Activated CD4-positive, alpha-beta T cell treated with anti-CD3 and anti-CD28 coated beads, Interleukin-2, amount 10 ng/mL, durations not matched to agents 7 days and 5 days (primary cell): ENCODE measurements at regions not wholly inside any gene's neighbourhood (a gene's known extent, or its start where the extent isn't known, plus 50 kb on each side); places are given as distances from the start of the nearest gene placed in this dataset.

Source experiments
- CTCF ChIA-PET: fragments of 350-600 bp; sonication (Branson Sonifier 250); formaldehyde crosslinking; loops from one replicate; lab custom pipeline; 2021; ENCODE audit warnings: antibody characterized with exemption; lab: Charles Lee
- POLR2A ChIA-PET: fragments of 350-600 bp; sonication (Branson Sonifier 250); formaldehyde crosslinking; loops from one replicate; lab custom pipeline; 2021; ENCODE audit warnings: antibody characterized with exemption; lab: Charles Lee
- DNase-seq: peaks from one replicate; pipeline ENCODE4 v3.0.0-alpha.2; 2020
- H3K27ac Mint-ChIP-seq: one replicate; pipeline ENCODE4 v1.8.0; 2021; ENCODE audit warnings: mild to moderate bottlenecking, moderate library complexity, mixed read lengths
- H3K27me3 Mint-ChIP-seq: one replicate; pipeline ENCODE4 v1.8.0; 2021; ENCODE audit warnings: mixed read lengths
- H3K36me3 Mint-ChIP-seq: one replicate; pipeline ENCODE4 v1.8.0; 2021; ENCODE audit warnings: low read depth, mixed read lengths
- H3K4me1 Mint-ChIP-seq: one replicate; pipeline ENCODE4 v1.8.0; 2021; ENCODE audit warnings: mixed read lengths
- H3K4me3 Mint-ChIP-seq: one replicate; pipeline ENCODE4 v1.8.0; 2021; ENCODE audit warnings: mild to moderate bottlenecking, moderate library complexity, mixed read lengths
- H3K9me3 Mint-ChIP-seq: one replicate; pipeline ENCODE4 v1.8.0; 2021; ENCODE audit warnings: mixed read lengths

- CTCF ChIA-PET: no interaction called here
- no peaks in the 10 kb centered on the region for H3K36me3 Mint-ChIP-seq
- POLR2A ChIA-PET: no interaction called here
- H3K4me3 Mint-ChIP-seq: no peak overlapping the region
- H3K27me3 Mint-ChIP-seq: no peaks in the 10 kb centered on the region
- H3K9me3 Mint-ChIP-seq: no peaks in the 10 kb centered on the region
- no peaks in the 10 kb centered on the region for H3K4me1 Mint-ChIP-seq
- no peak for DNase-seq
- no peak overlapping the region for H3K27ac Mint-ChIP-seq
Observed at GRCh38 chr4:57911203-57911602, 801.0 kb upstream of the IGFBP7 start.

- no peak for DNase-seq
- no peaks in the 10 kb centered on the region for H3K27me3 Mint-ChIP-seq
- no peaks in the 10 kb centered on the region for H3K36me3 Mint-ChIP-seq
- H3K27ac Mint-ChIP-seq: no peak overlapping the region
- H3K4me3 Mint-ChIP-seq: no peak overlapping the region
- CTCF ChIA-PET: no interaction called here
- POLR2A ChIA-PET: no interaction called here
- H3K9me3 Mint-ChIP-seq: no peaks in the 10 kb centered on the region
- H3K4me1 Mint-ChIP-seq: no peaks in the 10 kb centered on the region
Observed at GRCh38 chr4:57910151-57910550, 800.0 kb upstream of the IGFBP7 start.

GRCh38 chr4:57905965-57906364 is 795.8 kb upstream of the IGFBP7 start:
- Mint-ChIP-seq H3K4me1 (no peaks in the 10 kb centered on the region), H3K27me3 (no peaks in the 10 kb centered on the region), H3K9me3 (no peaks in the 10 kb centered on the region), H3K27ac (no peak overlapping the region), H3K4me3 (no peak overlapping the region), H3K36me3 (no peaks in the 10 kb centered on the region)
- no peak for DNase-seq
- POLR2A ChIA-PET: no interaction called here
- CTCF ChIA-PET: no interaction called here

GRCh38 chr4:57877047-57877458 is 766.9 kb upstream of the IGFBP7 start:
- Mint-ChIP-seq H3K36me3 (no peaks in the 10 kb centered on the region), H3K9me3 (peaks cover 5% of the 10 kb centered on the region), H3K4me3 (no peak overlapping the region), H3K4me1 (no peaks in the 10 kb centered on the region), H3K27ac (no peak overlapping the region), H3K27me3 (no peaks in the 10 kb centered on the region)
- POLR2A ChIA-PET: no interaction called here
- CTCF ChIA-PET: no interaction called here
- no peak for DNase-seq

GRCh38 chr4:57875829-57876392 is 765.7 kb upstream of the IGFBP7 start:
- Mint-ChIP-seq H3K27ac (no peak overlapping the region), H3K36me3 (no peaks in the 10 kb centered on the region), H3K4me3 (no peak overlapping the region), H3K4me1 (no peaks in the 10 kb centered on the region), H3K9me3 (peaks cover 5% of the 10 kb centered on the region), H3K27me3 (no peaks in the 10 kb centered on the region)
- ChIA-PET POLR2A (no interaction called here), CTCF (no interaction called here)
- no peak for DNase-seq

- Mint-ChIP-seq H3K4me3 (no peak overlapping the region), H3K9me3 (no peaks in the 10 kb centered on the region), H3K4me1 (no peaks in the 10 kb centered on the region), H3K27ac (no peak overlapping the region), H3K36me3 (no peaks in the 10 kb centered on the region), H3K27me3 (no peaks in the 10 kb centered on the region)
- POLR2A ChIA-PET: no interaction called here
- CTCF ChIA-PET: interaction anchor here (1.3 kb wide), 1 partner anchor 12 kb away, joined by 3 read pairs; no protein-coding TSS in a partner anchor
- DNase-seq: no peak
Observed at GRCh38 chr4:57866468-57867171, 756.4 kb upstream of the IGFBP7 start.

GRCh38 chr4:57865264-57865663 is 755.1 kb upstream of the IGFBP7 start:
- Mint-ChIP-seq H3K9me3 (no peaks in the 10 kb centered on the region), H3K27me3 (no peaks in the 10 kb centered on the region), H3K4me3 (no peak overlapping the region), H3K27ac (no peak overlapping the region), H3K36me3 (no peaks in the 10 kb centered on the region), H3K4me1 (no peaks in the 10 kb centered on the region)
- CTCF ChIA-PET: no interaction called here
- POLR2A ChIA-PET: no interaction called here
- DNase-seq: no peak

- CTCF ChIA-PET: interaction anchor here (1.0 kb wide), 1 partner anchor 12 kb away, joined by 3 read pairs; no protein-coding TSS in a partner anchor
- H3K9me3 Mint-ChIP-seq: no peaks in the 10 kb centered on the region
- no peaks in the 10 kb centered on the region for H3K27me3 Mint-ChIP-seq
- H3K27ac Mint-ChIP-seq: no peak overlapping the region
- no peaks in the 10 kb centered on the region for H3K4me1 Mint-ChIP-seq
- no peak overlapping the region for H3K4me3 Mint-ChIP-seq
- no peak for DNase-seq
- POLR2A ChIA-PET: no interaction called here
- H3K36me3 Mint-ChIP-seq: no peaks in the 10 kb centered on the region
Observed at GRCh38 chr4:57854748-57855147, 744.6 kb upstream of the IGFBP7 start.

GRCh38 chr4:57850141-57850540 is 740.0 kb upstream of the IGFBP7 start:
- POLR2A ChIA-PET: no interaction called here
- Mint-ChIP-seq H3K27ac (no peak overlapping the region), H3K4me1 (no peaks in the 10 kb centered on the region), H3K27me3 (no peaks in the 10 kb centered on the region), H3K4me3 (no peak overlapping the region), H3K36me3 (no peaks in the 10 kb centered on the region), H3K9me3 (peaks cover 3% of the 10 kb centered on the region)
- no peak for DNase-seq
- CTCF ChIA-PET: no interaction called here

GRCh38 chr4:57832083-57832482 is 721.9 kb upstream of the IGFBP7 start:
- POLR2A ChIA-PET: no interaction called here
- H3K36me3 Mint-ChIP-seq: no peaks in the 10 kb centered on the region
- no peaks in the 10 kb centered on the region for H3K4me1 Mint-ChIP-seq
- CTCF ChIA-PET: no interaction called here
- no peaks in the 10 kb centered on the region for H3K27me3 Mint-ChIP-seq
- no peak overlapping the region for H3K27ac Mint-ChIP-seq
- no peak overlapping the region for H3K4me3 Mint-ChIP-seq
- no peaks in the 10 kb centered on the region for H3K9me3 Mint-ChIP-seq
- no peak for DNase-seq

GRCh38 chr4:57789666-57790065 is 679.5 kb upstream of the IGFBP7 start:
- Mint-ChIP-seq H3K9me3 (no peaks in the 10 kb centered on the region), H3K36me3 (no peaks in the 10 kb centered on the region), H3K27ac (no peak overlapping the region), H3K4me1 (no peaks in the 10 kb centered on the region), H3K4me3 (no peak overlapping the region), H3K27me3 (no peaks in the 10 kb centered on the region)
- POLR2A ChIA-PET: no interaction called here
- DNase-seq: no peak
- CTCF ChIA-PET: no interaction called here

- H3K4me1 Mint-ChIP-seq: no peaks in the 10 kb centered on the region
Observed at GRCh38 chr4:57777876-57778275, 667.7 kb upstream of the IGFBP7 start.

GRCh38 chr4:57774681-57775080 is 664.5 kb upstream of the IGFBP7 start:
- ChIA-PET CTCF (no interaction called here), POLR2A (no interaction called here)
- Mint-ChIP-seq H3K27ac (no peak overlapping the region), H3K27me3 (no peaks in the 10 kb centered on the region), H3K4me1 (no peaks in the 10 kb centered on the region), H3K4me3 (no peak overlapping the region), H3K36me3 (no peaks in the 10 kb centered on the region), H3K9me3 (peaks cover 1% of the 10 kb centered on the region)
- no peak for DNase-seq

More at GRCh38 chr4:57777876-57778275, 667.7 kb upstream of the IGFBP7 start:
- H3K27me3 Mint-ChIP-seq: no peaks in the 10 kb centered on the region
- ChIA-PET CTCF (no interaction called here), POLR2A (no interaction called here)
- peaks cover 2% of the 10 kb centered on the region for H3K9me3 Mint-ChIP-seq
- H3K27ac Mint-ChIP-seq: no peak overlapping the region
- H3K4me3 Mint-ChIP-seq: no peak overlapping the region
- DNase-seq: no peak
- H3K36me3 Mint-ChIP-seq: no peaks in the 10 kb centered on the region

- H3K27me3 Mint-ChIP-seq: no peaks in the 10 kb centered on the region
- no peak for DNase-seq
- H3K27ac Mint-ChIP-seq: no peak overlapping the region
- H3K4me3 Mint-ChIP-seq: no peak overlapping the region
- ChIA-PET CTCF (no interaction called here), POLR2A (no interaction called here)
- H3K4me1 Mint-ChIP-seq: no peaks in the 10 kb centered on the region
- peaks cover 1% of the 10 kb centered on the region for H3K9me3 Mint-ChIP-seq
- no peaks in the 10 kb centered on the region for H3K36me3 Mint-ChIP-seq
Observed at GRCh38 chr4:57774171-57774570, 664.0 kb upstream of the IGFBP7 start.
